Amniotic epithelial cell (primary cell): ENCODE measurements at regions not wholly inside any gene's neighbourhood (a gene's known extent, or its start where the extent isn't known, plus 50 kb on each side); places are given as distances from the start of the nearest gene placed in this dataset.
"Not testable (repeated sequence)": the region's sequence is repeated elsewhere in the genome, so short reads cannot be mapped to it uniquely, and the experiment has no call there.

Source experiments
- DNase-seq: peaks from one replicate; pipeline ENCODE4 v3.0.0-alpha.2; 2010; ENCODE audit warnings: low read depth

GRCh38 chr9:84504360-84504759 is 163.8 kb upstream of the SLC28A3 start:
- no peak for DNase-seq

GRCh38 chr9:84511651-84512050 is 157.9 kb upstream of the NTRK2 start:
- DNase-seq = no peak

GRCh38 chr9:84512493-84512892 is 157.0 kb upstream of the NTRK2 start:
- no peak for DNase-seq

- DNase-seq = no peak
Observed at GRCh38 chr9:84513473-84513872, 156.1 kb upstream of the NTRK2 start.

- no peak for DNase-seq
Observed at GRCh38 chr9:84513979-84514378, 155.6 kb upstream of the NTRK2 start.

- no peak for DNase-seq
Observed at GRCh38 chr9:84514421-84514820, 155.1 kb upstream of the NTRK2 start.

GRCh38 chr9:84517026-84517425 is 152.5 kb upstream of the NTRK2 start:
- no peak for DNase-seq

GRCh38 chr9:84519413-84519812 is 150.1 kb upstream of the NTRK2 start:
- DNase-seq = no peak

- DNase-seq = no peak
Observed at GRCh38 chr9:84521208-84521607, 148.3 kb upstream of the NTRK2 start.

- DNase-seq = not testable (repeated sequence)
Observed at GRCh38 chr9:84526211-84526610, 143.3 kb upstream of the NTRK2 start.

- not testable (repeated sequence) for DNase-seq
Observed at GRCh38 chr9:84527060-84527720, 142.3 kb upstream of the NTRK2 start.

- DNase-seq = not testable (repeated sequence)
Observed at GRCh38 chr9:84535973-84536372, 133.6 kb upstream of the NTRK2 start.

GRCh38 chr9:84538879-84539278 is 130.7 kb upstream of the NTRK2 start:
- no peak for DNase-seq

GRCh38 chr9:84542554-84542953 is 127.0 kb upstream of the NTRK2 start:
- DNase-seq = no peak

GRCh38 chr9:84554069-84554664 is 115.4 kb upstream of the NTRK2 start:
- DNase-seq = no peak

GRCh38 chr9:84556556-84556955 is 113.0 kb upstream of the NTRK2 start:
- no peak for DNase-seq

GRCh38 chr9:84557751-84558150 is 111.8 kb upstream of the NTRK2 start:
- no peak for DNase-seq

GRCh38 chr9:84563691-84564090 is 105.8 kb upstream of the NTRK2 start:
- no peak for DNase-seq

- DNase-seq = no peak
Observed at GRCh38 chr9:84567805-84568204, 101.7 kb upstream of the NTRK2 start.

- no peak for DNase-seq
Observed at GRCh38 chr9:84570482-84571154, 98.9 kb upstream of the NTRK2 start.

GRCh38 chr9:84573083-84573482 is 96.4 kb upstream of the NTRK2 start:
- DNase-seq = no peak

- no peak for DNase-seq
Observed at GRCh38 chr9:84575705-84576104, 93.8 kb upstream of the NTRK2 start.

- DNase-seq = no peak
Observed at GRCh38 chr9:84583866-84584265, 85.7 kb upstream of the NTRK2 start.

- DNase-seq = no peak
Observed at GRCh38 chr9:84586662-84587061, 82.9 kb upstream of the NTRK2 start.
